Stimulated activated CD8-positive, alpha-beta memory T cell treated with anti-CD3 and anti-CD28 coated beads, Interleukin-15, amount 100 ng/mL, for 1 hour (primary cell): ENCODE measurements at regions not wholly inside any gene's neighbourhood (a gene's known extent, or its start where the extent isn't known, plus 50 kb on each side); places are given as distances from the start of the nearest gene placed in this dataset.
"Not testable (repeated sequence)": the region's sequence is repeated elsewhere in the genome, so short reads cannot be mapped to it uniquely, and the experiment has no call there.

Experiments
- DNase-seq: peaks from one replicate; pipeline ENCODE4 v3.0.0-alpha.2; 2020; ENCODE audit warnings: low read depth

DNA sequence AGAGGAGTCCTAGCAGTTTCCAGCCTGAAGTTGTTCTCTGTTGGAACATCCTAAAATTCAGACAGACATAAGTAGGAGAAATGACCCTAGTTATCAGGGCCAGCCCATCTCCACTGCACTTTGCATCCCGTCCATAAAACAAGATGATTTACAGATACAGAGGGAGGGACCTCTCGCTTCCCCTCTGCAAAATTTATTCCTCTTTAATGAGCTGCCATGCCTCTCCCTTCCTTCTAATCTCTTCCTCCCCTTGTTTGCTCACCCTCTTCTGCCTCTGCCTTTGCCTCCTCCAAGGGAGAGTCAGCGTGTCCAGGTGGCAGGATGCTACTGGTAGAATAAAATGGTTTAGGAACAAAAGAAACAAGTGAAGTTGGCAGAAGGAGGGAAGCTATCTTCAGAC is 351.3 kb downstream of the SOX9 start:
- DNase-seq = no peak

DNA sequence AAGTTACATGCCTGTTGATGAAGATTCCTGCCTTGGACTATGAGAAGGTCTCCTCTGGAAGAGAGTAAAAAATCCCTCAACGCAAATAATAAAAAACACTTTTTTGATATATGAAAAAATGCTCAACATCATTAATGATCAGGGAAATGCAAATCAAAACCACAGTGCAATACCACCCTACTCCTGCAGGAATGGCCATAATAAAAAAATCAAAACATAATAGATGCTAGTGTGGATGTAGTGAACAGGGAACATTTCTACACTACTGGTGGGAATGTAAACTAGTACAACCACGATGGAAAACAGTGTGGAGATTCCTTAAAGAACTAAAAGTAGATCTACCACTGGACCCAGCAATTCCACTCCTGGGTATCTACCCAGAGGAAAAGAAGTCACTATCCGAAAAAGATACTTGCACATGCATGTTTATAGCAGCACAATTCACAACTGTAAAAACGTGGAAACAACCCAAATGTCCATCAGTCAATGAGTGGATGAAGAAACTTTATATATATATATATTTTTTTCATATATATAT is 352.1 kb downstream of the SOX9 start:
- DNase-seq = not testable (repeated sequence)

DNA sequence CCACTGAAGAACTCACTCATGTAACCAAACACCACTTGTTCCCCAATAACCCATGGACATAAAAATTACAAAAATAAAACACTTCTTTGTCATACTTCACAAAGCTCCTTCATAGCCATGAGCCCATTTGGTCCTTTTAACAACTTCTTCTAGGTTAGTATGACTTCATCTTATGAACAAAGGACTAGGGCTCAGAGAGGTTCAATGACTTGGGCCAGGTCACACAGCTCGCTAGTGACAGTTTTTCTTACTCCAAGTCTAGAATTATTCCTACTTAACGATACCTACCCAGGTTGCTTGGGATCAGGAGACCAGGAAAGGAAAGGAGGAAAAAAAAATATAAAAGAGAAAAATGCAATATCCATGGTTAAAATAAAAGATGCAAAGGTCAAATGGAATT is 353.4 kb downstream of the SOX9 start:
- no peak for DNase-seq

DNA sequence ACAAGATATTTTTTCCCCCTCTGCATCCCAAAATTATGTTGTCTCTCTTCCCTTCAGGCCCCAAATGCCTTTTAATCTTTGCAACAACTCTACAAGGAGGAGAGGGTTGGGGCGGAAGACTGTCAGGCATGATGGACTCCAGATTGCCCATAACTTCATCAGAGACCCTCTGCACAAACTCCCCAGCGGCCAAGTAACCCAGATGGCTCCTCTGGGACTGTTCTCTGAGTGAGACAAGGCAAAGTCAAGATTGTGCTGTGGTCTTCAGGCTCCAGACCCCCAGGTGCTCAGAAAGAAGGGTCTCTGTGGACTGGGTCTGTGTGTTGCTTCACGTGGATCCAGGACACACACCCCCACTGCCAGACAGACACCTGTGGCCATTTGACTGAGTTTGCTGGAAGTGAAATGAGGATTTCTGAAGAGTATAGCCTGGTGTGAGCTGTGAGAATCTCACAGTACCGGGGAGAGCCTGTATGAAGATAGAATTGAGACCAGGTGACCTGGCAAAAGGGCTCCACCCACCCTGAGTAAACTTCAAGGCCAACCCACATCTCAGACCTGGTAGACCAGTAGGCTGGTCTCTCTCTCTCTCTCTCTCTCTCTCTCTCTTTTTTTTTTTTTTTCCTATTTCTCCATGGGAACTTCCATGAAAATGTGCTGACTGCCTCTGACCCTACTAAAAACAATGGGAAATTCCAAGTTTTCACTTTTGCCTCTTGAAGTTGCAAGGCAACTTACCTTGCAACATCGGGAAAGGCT is 354.1 kb downstream of the SOX9 start:
- DNase-seq = no peak

DNA sequence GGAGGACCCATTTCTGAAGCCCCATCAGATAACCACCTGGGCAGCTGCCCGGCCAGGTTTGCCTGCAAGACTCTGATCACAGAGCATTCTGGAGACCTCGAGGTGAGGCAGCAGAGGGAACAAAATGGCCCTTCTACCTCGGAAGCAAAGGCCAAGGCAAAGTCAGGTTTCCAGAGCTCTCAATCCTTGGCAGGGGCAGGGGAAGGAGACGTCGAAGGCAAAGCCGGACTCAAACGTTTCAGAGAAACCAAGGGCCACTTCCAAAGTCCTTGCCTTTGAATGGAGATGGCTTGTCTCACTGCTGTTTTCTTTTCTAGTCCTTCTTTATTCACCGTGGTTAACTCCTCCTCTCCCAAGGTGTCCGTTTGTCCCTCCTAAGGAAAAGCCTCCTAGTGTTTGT is 355.3 kb downstream of the SOX9 start:
- no peak for DNase-seq

DNA sequence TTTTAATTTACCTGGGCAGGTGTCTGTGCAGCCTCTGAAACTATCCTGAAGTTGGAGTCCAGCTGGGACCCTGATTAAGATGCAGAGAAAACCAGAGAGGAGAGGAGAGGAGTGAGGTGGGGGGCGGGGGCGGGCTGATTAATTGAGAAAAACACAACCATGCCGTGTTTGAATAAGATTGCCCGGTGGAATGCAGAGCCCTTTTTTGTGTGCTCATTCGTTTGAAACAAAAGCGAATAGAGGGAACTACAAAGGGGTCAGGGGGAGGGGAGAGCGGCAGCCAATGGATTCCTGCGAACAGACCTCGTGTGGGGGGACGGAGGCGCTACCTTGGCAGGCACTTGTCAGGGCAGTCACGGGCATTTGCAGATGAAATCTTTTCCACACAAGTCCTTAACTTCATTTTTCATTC is 355.8 kb downstream of the SOX9 start:
- DNase-seq = no peak

DNA sequence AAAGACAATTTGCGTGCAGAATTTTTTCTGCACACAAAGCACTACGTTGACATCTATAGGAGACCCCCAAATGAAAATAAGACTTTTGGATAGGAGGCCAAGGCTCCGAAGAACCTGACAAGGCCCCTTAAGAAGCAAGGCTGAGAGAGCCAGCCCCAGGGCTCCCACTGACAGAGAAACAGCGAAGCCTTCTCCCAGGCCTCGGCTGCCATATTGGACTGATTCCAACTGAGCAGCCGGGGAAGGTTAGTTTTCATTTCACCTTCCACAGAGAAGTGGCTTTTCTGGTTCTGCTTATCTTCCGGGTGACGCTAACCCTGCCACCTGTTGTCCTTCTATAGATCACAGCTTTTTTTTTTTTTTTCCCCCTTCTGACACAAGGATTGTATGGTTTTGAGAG is 356.7 kb downstream of the SOX9 start:
- DNase-seq = no peak

DNA sequence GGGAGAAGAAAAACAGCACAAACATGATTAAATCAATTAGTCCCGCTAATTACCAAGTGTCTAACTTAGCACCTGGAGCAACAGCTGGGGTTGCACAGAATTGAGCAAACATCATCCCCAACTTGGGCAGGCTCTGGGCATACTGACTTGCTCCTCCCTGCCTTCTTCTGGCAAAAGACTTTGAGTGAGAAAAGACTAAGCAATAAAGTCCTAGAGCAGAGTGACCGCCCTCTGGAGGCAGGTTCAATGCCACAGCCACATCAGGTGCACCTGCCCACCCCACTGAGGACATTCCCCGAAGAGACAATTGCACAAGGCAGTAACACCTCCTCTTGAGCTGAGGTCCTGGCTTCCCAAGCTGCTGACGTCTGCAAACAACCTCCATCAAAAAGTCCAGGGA is 358.3 kb downstream of the SOX9 start:
- DNase-seq = no peak

DNA sequence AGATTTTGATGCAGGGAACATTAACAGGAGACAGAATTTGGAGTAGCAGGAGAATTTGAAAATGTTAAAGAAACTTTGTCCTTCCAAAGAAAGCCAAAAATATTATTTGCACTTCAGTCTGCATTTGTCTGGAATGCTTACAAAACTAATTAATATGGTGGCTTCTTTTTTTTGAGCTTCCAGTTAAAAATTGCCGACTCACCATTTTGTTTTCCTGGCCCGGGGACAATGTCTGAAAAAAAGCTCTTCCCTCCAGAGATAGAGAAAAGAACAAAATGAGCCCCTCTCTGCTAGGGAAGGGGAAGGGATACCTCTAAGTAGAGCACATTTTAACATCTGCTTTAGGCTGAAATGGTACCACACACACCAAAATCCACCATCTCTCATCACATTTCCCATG is 360.8 kb downstream of the SOX9 start:
- DNase-seq = no peak

DNA sequence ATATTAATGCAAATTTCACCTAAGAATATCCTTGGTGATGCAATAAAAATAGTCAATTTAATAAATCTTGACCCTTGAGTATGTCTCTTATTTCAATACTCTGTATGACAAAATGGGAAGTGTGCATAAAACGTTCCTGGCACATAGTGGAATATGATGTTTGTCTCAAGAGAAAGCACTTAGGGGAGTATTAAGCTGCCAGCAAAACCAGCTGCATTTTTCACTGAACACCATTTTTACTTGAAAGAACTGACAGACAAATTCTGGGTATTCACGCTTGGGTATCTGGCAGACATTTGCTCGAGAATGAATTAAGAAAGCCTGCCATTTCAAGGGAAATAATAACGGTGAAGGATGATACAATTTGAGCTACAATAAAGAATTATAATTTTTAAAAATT is 364.8 kb downstream of the SOX9 start:
- DNase-seq = no peak

DNA sequence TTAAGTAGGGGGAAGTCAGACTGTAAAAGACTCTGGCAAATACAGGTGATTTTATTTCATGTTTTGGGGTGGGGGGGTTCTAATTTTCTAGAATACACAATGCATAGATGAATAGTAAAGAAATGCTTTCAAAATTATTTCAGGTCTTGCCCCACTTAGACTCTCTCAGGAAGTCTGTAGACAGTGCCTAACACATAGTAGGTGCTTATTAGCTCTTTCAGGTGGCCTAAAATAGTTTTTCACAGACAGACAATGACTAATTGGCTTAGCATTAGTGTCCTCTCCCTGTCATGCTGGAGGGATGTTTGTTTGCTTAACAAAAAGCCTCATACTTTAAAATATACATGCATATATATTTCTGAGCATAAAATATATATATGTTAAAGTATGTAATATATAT is 366.0 kb downstream of the SOX9 start:
- DNase-seq = no peak

DNA sequence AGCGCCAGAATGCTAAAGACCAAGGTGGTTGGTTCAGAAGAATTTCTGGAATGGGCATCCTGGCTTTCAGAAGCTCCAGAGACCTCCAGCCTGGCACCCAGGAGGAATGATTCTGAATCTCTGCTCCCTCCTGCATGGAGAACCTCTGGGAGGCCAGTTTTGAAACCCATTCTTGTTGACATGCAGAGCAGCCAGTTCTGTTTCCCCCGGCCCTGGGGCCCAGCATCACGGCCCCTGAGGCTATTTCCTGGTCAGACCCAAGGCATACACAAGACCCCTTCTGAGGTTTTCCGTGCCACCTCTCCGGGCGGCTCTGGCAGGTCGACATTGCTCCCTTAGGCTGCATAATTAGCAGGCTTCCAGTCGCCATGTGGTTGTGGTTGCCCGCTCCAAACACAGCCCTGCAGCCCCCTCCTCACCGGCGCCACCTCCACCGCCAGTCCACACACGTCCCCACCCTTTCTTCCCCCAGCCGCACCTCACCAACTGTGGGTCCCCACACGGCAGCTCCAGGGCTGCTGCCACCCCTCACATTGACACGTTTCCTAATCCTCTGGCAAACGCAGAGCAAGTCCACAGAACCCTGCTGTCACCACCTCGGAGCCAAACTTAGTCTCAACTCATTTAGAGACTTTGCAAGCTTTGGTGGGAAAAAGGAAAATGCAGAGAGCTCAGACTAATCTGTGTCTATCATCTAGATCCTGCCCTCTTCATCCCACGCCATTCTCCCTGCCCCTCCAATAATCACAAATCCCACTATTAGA is 367.1 kb downstream of the SOX9 start:
- no peak for DNase-seq

DNA sequence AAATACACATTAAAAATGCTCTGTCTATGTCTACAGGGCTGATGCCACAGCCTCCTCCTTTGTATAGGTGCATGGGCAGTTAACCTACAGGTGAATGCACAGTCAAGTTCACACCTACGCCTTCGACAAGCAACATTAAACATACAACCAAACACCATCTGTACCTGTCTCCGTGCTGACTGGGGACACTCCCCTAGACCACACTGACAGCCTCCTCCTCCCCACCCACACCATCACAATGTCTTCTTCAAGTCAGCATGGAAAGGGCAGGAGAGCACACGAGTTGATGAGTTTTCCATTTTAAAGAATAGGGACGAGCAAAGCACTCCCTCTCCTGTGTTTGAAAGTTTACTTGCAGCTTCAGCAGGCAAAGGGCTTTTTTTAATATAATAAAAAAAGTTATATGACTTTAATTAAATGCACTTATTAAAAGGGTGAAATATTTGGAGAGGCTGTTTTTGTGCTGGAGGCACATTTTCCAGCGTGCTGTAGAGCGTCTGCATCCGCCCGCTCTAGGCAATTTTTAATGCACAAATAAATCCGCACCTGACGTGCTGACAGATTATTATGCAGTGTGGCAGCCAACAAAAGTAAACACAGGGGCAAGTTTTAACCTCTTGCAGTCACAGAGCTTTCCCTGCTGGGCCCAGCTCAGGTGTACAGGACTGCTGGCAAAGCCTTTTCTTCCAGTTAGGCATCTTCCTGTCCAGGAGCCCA is 367.9 kb downstream of the SOX9 start:
- no peak for DNase-seq

DNA sequence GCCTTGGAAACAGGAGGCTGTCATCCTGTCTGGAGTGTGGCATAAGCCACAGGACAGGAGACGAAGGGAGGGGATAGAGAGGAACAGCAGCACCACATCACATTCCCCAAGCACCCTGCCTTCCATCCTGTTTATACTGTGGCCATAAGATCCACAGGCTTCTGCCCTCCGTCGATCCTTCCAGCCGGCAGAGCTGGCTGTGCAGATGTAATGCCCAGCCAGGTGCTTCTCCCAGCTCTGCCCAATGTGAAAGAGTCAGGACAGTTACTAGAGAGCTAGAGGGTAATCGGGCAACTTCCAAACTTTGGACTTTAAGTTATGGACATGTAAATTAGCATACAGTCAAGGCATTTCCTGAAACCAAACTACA is 368.4 kb downstream of the SOX9 start:
- no peak for DNase-seq

DNA sequence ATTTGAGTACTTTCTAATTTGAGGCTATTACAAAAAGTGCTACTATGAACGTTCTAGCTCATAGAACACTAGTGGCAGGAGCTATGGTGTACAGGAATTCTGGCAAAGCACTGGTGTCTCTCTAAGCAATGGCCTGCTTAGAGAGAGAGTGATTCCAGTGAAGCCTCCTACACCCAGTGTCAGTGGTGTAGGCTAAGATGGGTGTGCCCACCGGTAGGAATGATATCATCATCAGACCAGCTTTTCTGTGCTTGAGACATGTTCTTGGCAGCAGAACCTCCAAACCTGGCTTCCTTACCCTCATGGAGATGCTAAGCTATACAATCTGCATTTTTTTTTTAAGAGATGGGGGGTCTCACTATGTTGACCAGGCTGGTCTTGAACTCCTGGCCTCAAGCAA is 370.3 kb downstream of the SOX9 start:
- DNase-seq = no peak

DNA sequence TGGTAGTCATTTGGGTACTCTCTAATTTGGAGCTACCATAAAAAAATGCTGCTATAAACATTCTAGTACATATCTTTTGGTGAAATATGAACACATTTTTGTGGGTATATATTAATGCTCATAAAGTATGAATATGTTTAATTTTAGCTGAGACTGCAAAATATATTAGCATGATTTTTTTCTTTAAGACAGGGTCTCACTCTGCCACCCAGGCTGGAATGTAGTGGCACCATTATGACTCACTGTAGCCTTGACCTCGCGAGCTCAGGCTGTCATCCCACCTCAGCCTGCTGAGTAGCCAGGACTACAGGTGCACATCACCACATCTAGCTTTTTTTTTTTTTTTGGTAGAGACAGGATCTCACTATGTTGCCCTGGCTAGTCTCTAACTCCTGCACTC is 371.7 kb downstream of the SOX9 start:
- no peak for DNase-seq

DNA sequence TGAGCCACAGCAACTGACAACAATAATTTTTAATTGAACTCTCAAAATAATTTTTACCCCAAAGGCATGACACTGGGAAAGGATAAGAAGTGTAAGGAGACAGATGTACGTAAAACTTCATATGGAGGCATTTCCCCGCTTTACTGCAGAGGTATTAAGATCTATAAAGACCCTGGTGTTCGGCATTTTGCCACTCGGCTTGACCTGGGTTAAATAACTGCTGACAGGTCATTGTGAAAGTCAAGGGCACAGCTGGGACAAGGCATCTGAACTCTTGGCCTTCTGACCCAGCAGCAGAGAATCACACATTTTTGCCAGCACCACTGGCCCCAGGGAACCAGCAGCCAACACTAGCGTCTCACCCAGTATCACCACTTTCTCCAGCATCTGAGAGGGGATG is 372.1 kb downstream of the SOX9 start:
- DNase-seq = no peak

DNA sequence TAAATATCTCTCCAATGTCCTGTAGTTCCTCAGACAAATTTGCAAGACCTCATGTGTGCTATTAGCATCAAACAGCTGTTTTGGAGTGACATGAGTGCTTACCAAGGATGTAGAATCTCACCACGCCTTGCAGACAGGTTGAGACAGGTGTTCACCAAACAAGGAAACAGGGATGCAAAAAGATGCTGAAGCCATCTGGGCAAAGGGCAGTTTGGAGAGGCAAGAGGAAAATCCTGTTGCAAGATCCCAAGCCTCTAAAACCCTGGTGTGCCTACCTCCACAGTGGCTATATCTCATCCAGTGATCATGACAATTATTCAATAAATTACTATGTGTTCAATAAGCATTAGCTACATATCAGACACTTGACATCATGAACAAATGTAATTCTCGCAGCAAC is 373.7 kb downstream of the SOX9 start:
- DNase-seq = no peak

DNA sequence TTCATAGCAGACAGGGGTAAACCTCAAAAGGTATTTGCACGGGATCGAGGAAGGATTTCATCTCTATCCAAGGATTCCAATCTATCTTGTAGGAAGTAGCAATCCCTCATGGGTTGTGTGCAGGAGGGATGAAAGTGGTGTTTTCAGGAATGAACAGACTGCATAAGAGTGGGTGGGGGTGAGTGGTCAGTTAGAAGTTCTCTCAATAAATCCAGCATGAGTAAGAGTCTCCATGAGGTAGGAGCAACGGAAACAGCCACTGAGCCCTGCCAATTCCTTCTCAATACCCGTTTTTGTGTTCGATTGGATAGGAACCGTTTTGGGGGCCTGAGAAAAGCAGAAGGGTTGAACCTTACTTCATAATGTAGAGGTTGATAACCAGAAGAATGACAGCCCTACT is 375.6 kb downstream of the SOX9 start:
- DNase-seq = no peak

DNA sequence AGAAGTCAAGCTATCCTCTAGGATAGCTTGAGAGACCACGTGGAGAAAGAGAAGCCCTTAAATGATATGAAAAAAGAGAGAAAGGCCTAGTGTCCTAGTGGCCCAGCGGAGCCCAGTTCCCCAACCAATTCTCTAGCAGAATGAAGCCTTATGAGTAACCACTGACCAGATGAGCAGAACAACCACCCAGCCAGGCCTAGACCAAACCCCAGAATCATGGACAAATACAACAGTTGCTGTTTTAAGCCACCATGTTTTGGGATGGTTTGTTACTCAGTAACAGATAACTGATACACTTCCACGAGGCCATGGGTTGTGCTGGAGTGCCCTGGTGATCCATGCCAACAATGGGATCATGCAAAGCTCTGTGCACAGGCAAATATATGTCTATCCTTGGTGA is 377.1 kb downstream of the SOX9 start:
- no peak for DNase-seq

DNA sequence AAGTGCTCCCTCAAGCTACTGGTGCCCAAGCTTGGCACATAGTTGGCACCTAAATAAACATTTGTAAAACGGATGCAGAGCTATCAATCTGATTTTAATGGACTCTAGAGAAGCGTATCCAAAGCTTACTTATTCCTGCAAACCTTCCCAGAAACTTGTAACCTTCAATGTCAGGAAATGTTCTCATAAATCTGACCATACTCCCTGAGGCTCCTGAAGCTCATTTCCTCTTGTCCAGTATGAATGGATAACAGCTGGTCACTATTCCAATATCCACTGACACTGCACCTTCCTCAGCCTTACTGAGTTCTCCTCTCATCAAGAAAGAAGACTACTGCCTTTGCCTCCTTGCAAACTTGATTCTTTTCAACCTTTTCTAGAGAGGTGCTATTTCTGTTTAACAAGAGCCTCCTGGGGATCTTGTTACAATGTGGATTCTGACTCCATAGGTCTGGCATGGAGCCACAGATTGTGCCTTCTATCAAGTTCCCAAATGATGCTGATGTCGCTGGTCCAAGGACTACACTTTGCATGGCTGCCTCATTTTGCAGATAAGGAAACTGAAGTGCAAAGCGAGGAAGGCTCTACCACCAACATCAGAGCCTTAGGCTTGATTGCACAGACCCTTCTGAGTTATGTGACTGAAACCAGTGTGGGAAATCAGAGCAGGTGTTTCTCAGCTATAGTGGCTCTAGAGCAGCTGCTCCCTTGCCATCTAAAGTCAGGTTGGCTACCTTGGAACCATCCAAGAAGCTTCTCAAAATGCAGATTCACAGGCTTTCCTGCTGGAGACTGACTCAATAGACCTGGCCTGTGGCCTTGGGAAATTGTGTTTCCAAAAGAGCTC is 377.8 kb downstream of the SOX9 start:
- no peak for DNase-seq
